Peyer's patch (tissue), 4 donors: ENCODE measurements at regions not wholly inside any gene's neighbourhood (a gene's known extent, or its start where the extent isn't known, plus 50 kb on each side); places are given as distances from the start of the nearest gene placed in this dataset.

Source experiments
- POLR2A ChIP-seq, 2 donors: fragments of 450-650 bp; IDR thresholded peaks; one replicate each; pipeline ENCODE4 v1.5.1; 2017; ENCODE audit warnings: antibody characterized with exemption in 2 of 2, mild to moderate bottlenecking in 2 of 2, moderate library complexity in 2 of 2
- TF ChIP-seq, protein P1 (sequence below), 6 experiments: fragments of 450-650 bp in 4 of 6; fragments of 200-600 bp in 2 of 6; sonication (generic) in 1 of 6; IDR thresholded peaks; one replicate each; pipeline ENCODE4 v1.5.1; 2017 to 2019; ENCODE audit warnings: antibody characterized with exemption in 6 of 6, mild to moderate bottlenecking in 3 of 6, moderate library complexity in 1 of 6

GRCh38 chr6:147833607-147834006 is 325.1 kb downstream of the SAMD5 start:
- TF ChIP-seq, protein P1, sequence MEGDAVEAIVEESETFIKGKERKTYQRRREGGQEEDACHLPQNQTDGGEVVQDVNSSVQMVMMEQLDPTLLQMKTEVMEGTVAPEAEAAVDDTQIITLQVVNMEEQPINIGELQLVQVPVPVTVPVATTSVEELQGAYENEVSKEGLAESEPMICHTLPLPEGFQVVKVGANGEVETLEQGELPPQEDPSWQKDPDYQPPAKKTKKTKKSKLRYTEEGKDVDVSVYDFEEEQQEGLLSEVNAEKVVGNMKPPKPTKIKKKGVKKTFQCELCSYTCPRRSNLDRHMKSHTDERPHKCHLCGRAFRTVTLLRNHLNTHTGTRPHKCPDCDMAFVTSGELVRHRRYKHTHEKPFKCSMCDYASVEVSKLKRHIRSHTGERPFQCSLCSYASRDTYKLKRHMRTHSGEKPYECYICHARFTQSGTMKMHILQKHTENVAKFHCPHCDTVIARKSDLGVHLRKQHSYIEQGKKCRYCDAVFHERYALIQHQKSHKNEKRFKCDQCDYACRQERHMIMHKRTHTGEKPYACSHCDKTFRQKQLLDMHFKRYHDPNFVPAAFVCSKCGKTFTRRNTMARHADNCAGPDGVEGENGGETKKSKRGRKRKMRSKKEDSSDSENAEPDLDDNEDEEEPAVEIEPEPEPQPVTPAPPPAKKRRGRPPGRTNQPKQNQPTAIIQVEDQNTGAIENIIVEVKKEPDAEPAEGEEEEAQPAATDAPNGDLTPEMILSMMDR (IDR thresholded peaks at IDR 0.05) = no peak
- no peak for TF ChIP-seq POLR2A (IDR thresholded peaks at IDR 0.05)
